ENCODE measurements at regions not wholly inside any gene's neighbourhood (a gene's known extent, or its start where the extent isn't known, plus 50 kb on each side); places are given as distances from the start of the nearest gene placed in this dataset.

GRCh38 chr3:43959498-43960447, 269.0 kb downstream of the ABHD5 start:
- Histone ChIP-seq H3K9ac (ENCODE audit: extremely low read depth, low read length, poor library complexity, severe bottlenecking) (no peak overlapping the region), H3K36me3 (ENCODE audit: control insufficient read depth, insufficient read depth, low read length) (no peaks in the 10 kb centered on the region), H3K9me3 (ENCODE audit: control insufficient read depth, low read length) (no peaks in the 10 kb centered on the region), H3K4me3 (ENCODE audit: low read length) (no peak overlapping the region), H3K27ac (ENCODE audit: low read depth, low read length) (no peak overlapping the region), H3K27me3 (ENCODE audit: control insufficient read depth, insufficient read depth, low read length, poor library complexity, severe bottlenecking) (peaks cover 12% of the 10 kb centered on the region), H3K4me1 (ENCODE audit: control insufficient read depth, insufficient read depth, low read length) (no peaks in the 10 kb centered on the region)
- Mint-ChIP-seq H3K36me3 (ENCODE audit: low read depth) (no peaks in the 10 kb centered on the region), H3K9me3 (no peaks in the 10 kb centered on the region), H3K4me3 (no peak overlapping the region), H3K27ac (no peak overlapping the region), H3K27me3 (ENCODE audit: insufficient read depth) (peaks cover 13% of the 10 kb centered on the region), H3K4me1 (peaks cover 2% of the 10 kb centered on the region)
- WGBS, 2 experiments (ENCODE audit: insufficient coverage in 1 of 2, insufficient read length in 1 of 2) = 80 to 88% methylated on average over 4 to 10 of the region's 10 CpGs
- DNase-seq = peak; percentile 61
- TF ChIP-seq CTCF (conservative IDR thresholded peaks at IDR 0.05) = no peak

GRCh38 chr3:43960448-43960840, 269.7 kb downstream of the ABHD5 start:
- no peaks in the 10 kb centered on the region for H3K9me3 Mint-ChIP-seq
- no peak overlapping the region for H3K4me3 ChIP-seq (ENCODE audit: low read length)
- H3K27me3 ChIP-seq (ENCODE audit: control insufficient read depth, insufficient read depth, low read length, poor library complexity, severe bottlenecking) = peaks cover 6% of the 10 kb centered on the region
- H3K27ac Mint-ChIP-seq = no peak overlapping the region
- H3K4me1 ChIP-seq (ENCODE audit: control insufficient read depth, insufficient read depth, low read length) = no peaks in the 10 kb centered on the region
- no peaks in the 10 kb centered on the region for H3K36me3 Mint-ChIP-seq (ENCODE audit: low read depth)
- H3K9me3 ChIP-seq (ENCODE audit: control insufficient read depth, low read length) = no peaks in the 10 kb centered on the region
- H3K4me3 Mint-ChIP-seq = no peak overlapping the region
- H3K9ac ChIP-seq (ENCODE audit: extremely low read depth, low read length, poor library complexity, severe bottlenecking) = no peak overlapping the region
- TF ChIP-seq CTCF (conservative IDR thresholded peaks at IDR 0.05) = no peak
- no peak for DNase-seq
- H3K36me3 ChIP-seq (ENCODE audit: control insufficient read depth, insufficient read depth, low read length) = no peaks in the 10 kb centered on the region
- H3K27me3 Mint-ChIP-seq (ENCODE audit: insufficient read depth) = peaks cover 7% of the 10 kb centered on the region
- 94% methylated on average over 3 of the region's 3 CpGs; no CpG with 5 or more reads in 1 of the 2 experiments for WGBS, 2 experiments (ENCODE audit: insufficient coverage in 1 of 2, insufficient read length in 1 of 2)
- no peak overlapping the region for H3K27ac ChIP-seq (ENCODE audit: low read depth, low read length)
- H3K4me1 Mint-ChIP-seq = peaks cover 2% of the 10 kb centered on the region

GRCh38 chr3:43962043-43962442, 271.3 kb downstream of the ABHD5 start:
- TF ChIP-seq CTCF (conservative IDR thresholded peaks at IDR 0.05) = no peak
- WGBS, 2 experiments (ENCODE audit: insufficient coverage in 1 of 2, insufficient read length in 1 of 2) = 63 to 68% methylated on average over 2 of the region's 2 CpGs
- Mint-ChIP-seq H3K27me3 (ENCODE audit: insufficient read depth) (peaks cover 6% of the 10 kb centered on the region), H3K27ac (no peak overlapping the region), H3K4me3 (no peak overlapping the region), H3K36me3 (ENCODE audit: low read depth) (no peaks in the 10 kb centered on the region), H3K4me1 (peaks cover 7% of the 10 kb centered on the region), H3K9me3 (no peaks in the 10 kb centered on the region)
- H3K27ac ChIP-seq (ENCODE audit: low read depth, low read length) = no peak overlapping the region
- no peak overlapping the region for H3K4me3 ChIP-seq (ENCODE audit: low read length)
- no peaks in the 10 kb centered on the region for H3K27me3 ChIP-seq (ENCODE audit: control insufficient read depth, insufficient read depth, low read length, poor library complexity, severe bottlenecking)
- H3K9ac ChIP-seq (ENCODE audit: extremely low read depth, low read length, poor library complexity, severe bottlenecking) = no peak overlapping the region
- no peaks in the 10 kb centered on the region for H3K36me3 ChIP-seq (ENCODE audit: control insufficient read depth, insufficient read depth, low read length)
- H3K9me3 ChIP-seq (ENCODE audit: control insufficient read depth, low read length) = no peaks in the 10 kb centered on the region
- DNase-seq = no peak
- peaks cover under 1% of the 10 kb centered on the region for H3K4me1 ChIP-seq (ENCODE audit: control insufficient read depth, insufficient read depth, low read length)
